Glomerular visceral epithelial cell (primary cell): ENCODE measurements at regions not wholly inside any gene's neighbourhood (a gene's known extent, or its start where the extent isn't known, plus 50 kb on each side); places are given as distances from the start of the nearest gene placed in this dataset.

Source experiments
- DNase-seq: peaks from one replicate; pipeline ENCODE4 v3.0.0-alpha.2; 2016; ENCODE audit errors: extremely low spot score

- DNase-seq = no peak
These were observed 84.8 kb upstream of the RNF217 start for GRCh38 chr6:124877468-124877867.

- DNase-seq = no peak
These were observed 82.9 kb upstream of the RNF217 start for GRCh38 chr6:124879110-124879991.

GRCh38 chr6:124879992-124880355, 82.3 kb upstream of the RNF217 start:
- no peak for DNase-seq

- no peak for DNase-seq
These were observed 80.2 kb upstream of the RNF217 start for GRCh38 chr6:124881898-124882578.

- no peak for DNase-seq
These were observed 79.5 kb upstream of the RNF217 start for GRCh38 chr6:124882579-124883393.

- no peak for DNase-seq
These were observed 77.1 kb upstream of the RNF217 start for GRCh38 chr6:124885171-124885570.

GRCh38 chr6:124887872-124888580, 74.2 kb upstream of the RNF217 start:
- DNase-seq = peak; percentile 30

- DNase-seq = peak; percentile 52
These were observed 73.5 kb upstream of the RNF217 start for GRCh38 chr6:124888581-124889371.

- DNase-seq = no peak
These were observed 61.2 kb upstream of the RNF217 start for GRCh38 chr6:124901084-124901483.

GRCh38 chr6:124903797-124904196, 58.4 kb upstream of the RNF217 start:
- no peak for DNase-seq

- DNase-seq = no peak
These were observed 54.6 kb upstream of the RNF217 start for GRCh38 chr6:124907596-124907995.
